ENCODE measurements at regions not wholly inside any gene's neighbourhood (a gene's known extent, or its start where the extent isn't known, plus 50 kb on each side); places are given as distances from the start of the nearest gene placed in this dataset.

DNA sequence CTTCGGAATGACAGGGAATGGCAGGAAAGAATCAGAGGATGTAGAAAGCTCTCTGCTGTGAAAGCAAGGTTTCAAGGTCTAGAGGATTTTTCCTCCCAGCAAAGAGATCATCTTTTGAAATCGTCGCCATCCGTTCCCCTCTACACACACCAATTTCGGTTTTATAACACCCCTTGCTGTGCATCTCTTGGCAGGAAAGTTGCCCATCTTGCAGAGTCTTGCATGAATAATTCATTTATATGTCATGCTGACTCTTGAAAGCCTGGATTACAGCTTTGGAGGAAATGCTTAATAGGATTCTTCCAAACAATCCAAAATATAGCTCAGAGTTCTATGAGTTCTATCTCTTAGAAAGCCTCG is 262.7 kb downstream of the CHL1 start:
- TF ChIP-seq POLR2A (IDR thresholded peaks at IDR 0.05; ENCODE audit: low read length) (no peak), GATA1 (IDR thresholded peaks at IDR 0.05; ENCODE audit: low read depth, low read length) (no peak)

Data from erythroblast (primary cell).